Spinal cord (tissue), 9 donors: ENCODE measurements at regions not wholly inside any gene's neighbourhood (a gene's known extent, or its start where the extent isn't known, plus 50 kb on each side); places are given as distances from the start of the nearest gene placed in this dataset.

ENCODE experiments used
- DNase-seq, 6 donors: peaks; one replicate each; pipeline versions ENCODE4 v3.0.0 to v3.0.0-alpha.2; 2013 to 2015; ENCODE audit warnings: low spot score in 6 of 6, low read depth in 4 of 6
- H3K27ac ChIP-seq: one replicate; pipeline ENCODE4 v1.5.1; 2013; ENCODE audit warnings: low read depth, low read length, control low read depth
- H3K27me3 ChIP-seq: one replicate; pipeline ENCODE4 v1.6.1; 2013; ENCODE audit warnings: low read length; ENCODE audit not compliant: control insufficient read depth, insufficient read depth
- H3K36me3 ChIP-seq: one replicate; pipeline ENCODE4 v1.6.1; 2013; ENCODE audit warnings: low read length; ENCODE audit not compliant: control insufficient read depth, insufficient read depth
- H3K4me1 ChIP-seq: one replicate; pipeline ENCODE4 v1.6.1; 2013; ENCODE audit warnings: low read length; ENCODE audit not compliant: control insufficient read depth, insufficient read depth
- H3K4me3 ChIP-seq: one replicate; pipeline ENCODE4 v1.5.1; 2013; ENCODE audit warnings: low read depth, low read length, control low read depth
- H3K9me3 ChIP-seq: one replicate; pipeline ENCODE4 v1.6.1; 2013; ENCODE audit warnings: low read length; ENCODE audit not compliant: control insufficient read depth, insufficient read depth
- WGBS: methylation state at CpG from one replicate; pipeline ENCODE4 v1.1.5; 2013; ENCODE audit warnings: missing lambda C conversion rate; ENCODE audit not compliant: insufficient coverage; 5-methylcytosine and 5-hydroxymethylcytosine counted together
- donor health status: healthy.

DNA sequence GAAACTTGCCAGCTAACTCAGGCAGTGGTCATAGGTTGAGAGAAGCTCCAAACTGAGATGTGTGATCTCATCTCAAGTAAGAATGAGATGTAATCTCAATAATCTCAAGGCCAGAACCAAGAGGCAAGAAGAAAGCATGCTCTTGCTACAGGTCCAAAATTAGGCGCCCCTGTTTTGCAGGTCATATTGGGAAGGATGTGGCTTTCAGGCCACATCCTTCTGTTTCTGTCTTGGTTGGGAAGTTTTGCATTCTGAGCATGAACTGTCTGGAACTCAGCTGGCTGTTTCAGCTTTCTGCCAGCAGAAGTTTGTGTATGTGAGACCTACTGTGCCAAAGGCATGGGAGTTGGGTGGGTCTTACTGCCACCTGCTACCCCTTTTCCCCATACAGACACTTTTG lies 67.5 kb upstream of the MS4A8 start:
- H3K27me3 ChIP-seq, result no peaks in the 10 kb centered on the region
- H3K36me3 ChIP-seq, result no peaks in the 10 kb centered on the region
- no peak for DNase-seq
- peaks cover 1% of the 10 kb centered on the region for H3K9me3 ChIP-seq
- 80% methylated on average over 1 of the region's 1 CpG for WGBS
- H3K27ac ChIP-seq, result no peak overlapping the region
- no peaks in the 10 kb centered on the region for H3K4me1 ChIP-seq
- no peak overlapping the region for H3K4me3 ChIP-seq

GRCh38 chr11:60633645-60634044 lies 65.8 kb upstream of the MS4A8 start:
- WGBS, result 67% methylated on average over 1 of the region's 1 CpG
- no peak for DNase-seq
- H3K4me3 ChIP-seq, result no peak overlapping the region

GRCh38 chr11:60634126-60634525 lies 65.3 kb upstream of the MS4A8 start:
- Histone ChIP-seq H3K4me3 (no peak overlapping the region), H3K9me3 (peaks cover 1% of the 10 kb centered on the region), H3K27me3 (no peaks in the 10 kb centered on the region), H3K27ac (no peak overlapping the region), H3K4me1 (no peaks in the 10 kb centered on the region), H3K36me3 (no peaks in the 10 kb centered on the region)
- 29% methylated on average over 2 of the region's 2 CpGs for WGBS
- DNase-seq, result no peak

More at GRCh38 chr11:60633645-60634044, 65.8 kb upstream of the MS4A8 start:
- Histone ChIP-seq H3K4me1 (no peaks in the 10 kb centered on the region), H3K9me3 (peaks cover 1% of the 10 kb centered on the region), H3K36me3 (no peaks in the 10 kb centered on the region), H3K27ac (no peak overlapping the region), H3K27me3 (no peaks in the 10 kb centered on the region)

- H3K27me3 ChIP-seq, result no peaks in the 10 kb centered on the region
- no peak for DNase-seq
- H3K36me3 ChIP-seq, result no peaks in the 10 kb centered on the region
- WGBS, result no CpG with 5 or more reads among the region's 3 CpGs
- no peak overlapping the region for H3K27ac ChIP-seq
- H3K4me1 ChIP-seq, result no peaks in the 10 kb centered on the region
- H3K9me3 ChIP-seq, result peaks cover 3% of the 10 kb centered on the region
- H3K4me3 ChIP-seq, result no peak overlapping the region
Observed at GRCh38 chr11:60641940-60642339, 57.5 kb upstream of the MS4A8 start.

DNA sequence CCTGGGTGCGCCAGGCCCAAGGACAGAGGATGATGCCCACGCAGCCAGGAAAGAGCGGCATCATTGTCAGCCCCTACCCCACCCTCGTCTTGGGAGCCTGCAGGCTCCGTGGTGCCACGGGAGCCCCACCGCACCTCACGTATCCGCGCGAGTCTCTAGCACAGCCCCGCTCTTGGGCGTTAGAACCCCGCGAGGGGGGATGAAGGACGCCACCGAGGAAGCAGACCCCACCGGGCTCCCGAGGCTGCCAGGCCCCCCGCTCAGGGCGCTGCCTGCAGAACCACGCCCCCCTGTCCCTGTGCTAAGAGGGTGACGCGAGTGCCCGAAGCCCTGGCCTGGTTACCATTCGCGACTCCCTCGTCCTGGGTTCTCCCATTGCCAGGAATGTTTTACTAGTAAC lies 52.3 kb upstream of the MS4A8 start:
- H3K36me3 ChIP-seq, result no peaks in the 10 kb centered on the region
- H3K27me3 ChIP-seq, result no peaks in the 10 kb centered on the region
- peaks cover 10% of the 10 kb centered on the region for H3K9me3 ChIP-seq
- WGBS, result 74% methylated on average over 23 of the region's 28 CpGs
- no peak overlapping the region for H3K27ac ChIP-seq
- H3K4me3 ChIP-seq, result no peak overlapping the region
- no peaks in the 10 kb centered on the region for H3K4me1 ChIP-seq
- DNase-seq, result no peak
